ENCODE measurements at regions not wholly inside any gene's neighbourhood (a gene's known extent, or its start where the extent isn't known, plus 50 kb on each side); places are given as distances from the start of the nearest gene placed in this dataset.

GRCh38 chr12:94750864-94751263, 100.5 kb upstream of the TMCC3 start:
- Histone ChIP-seq H4K20me1 (ENCODE audit: insufficient read depth) (no peaks in the 10 kb centered on the region), H3K79me2 (ENCODE audit: insufficient read depth, low read length) (no peaks in the 10 kb centered on the region), H2AFZ (ENCODE audit: low read depth, low read length, poor library complexity, severe bottlenecking) (no peak overlapping the region), H3K27me3 (ENCODE audit: insufficient read depth, low read length) (no peaks in the 10 kb centered on the region), H3K36me3 (ENCODE audit: control insufficient read depth in 1 of 2, insufficient read depth in 2 of 2, low read length in 2 of 2) (no peaks in the 10 kb centered on the region), H3K27ac (ENCODE audit: low read depth, low read length) (no peak overlapping the region), H3K9ac (ENCODE audit: low read length) (no peak overlapping the region), H3K4me3 (replicated peaks in 1 of 2; ENCODE audit: low read depth in 1 of 2, low read length in 2 of 2) (no peak overlapping the region), H3K9me2 (ENCODE audit: insufficient read depth) (no peaks in the 10 kb centered on the region), H3K4me1 (ENCODE audit: control insufficient read depth in 1 of 2, insufficient read depth in 2 of 2, low read length in 2 of 2) (no peaks in the 10 kb centered on the region), H3K9me3 (ENCODE audit: control insufficient read depth in 1 of 2, insufficient read depth in 1 of 2, low read depth in 1 of 2, low read length in 2 of 2) (no peaks in the 10 kb centered on the region), H3K4me2 (ENCODE audit: low read length) (no peak overlapping the region)
- CTCF ChIA-PET, result no interaction called here
- ATAC-seq (no peak), DNase-seq (ENCODE audit: low read depth, low spot score) (no peak)
- intact Hi-C loops (cut with micrococcal nuclease), result no loop called here
- POLR2A ChIA-PET, result no interaction called here
- BruUV-seq (replicated peaks), result no TSS peak
- TF ChIP-seq MAX (IDR thresholded peaks at IDR 0.05) (no peak), REST (IDR thresholded peaks at IDR 0.05; ENCODE audit: low read depth) (no peak), EGR1 (IDR thresholded peaks at IDR 0.05; ENCODE audit: low read depth) (no peak), ZFX (IDR thresholded peaks at IDR 0.05) (no peak), ZNF274 (IDR thresholded peaks at IDR 0.05; ENCODE audit: low read depth, low read length) (no peak), ELF1 (IDR thresholded peaks at IDR 0.05; ENCODE audit: borderline replicate concordance, low read depth) (no peak), YY1 (IDR thresholded peaks at IDR 0.05; ENCODE audit: extremely low read depth, insufficient replicate concordance, low read depth, low read length) (no peak), FOSL1 (IDR thresholded peaks at IDR 0.05; ENCODE audit: low read depth) (no peak), CEBPB (IDR thresholded peaks at IDR 0.05; ENCODE audit: low read depth) (no peak), RAD21 (IDR thresholded peaks at IDR 0.05; ENCODE audit: low read depth) (no peak), SP1 (IDR thresholded peaks at IDR 0.05; ENCODE audit: low read depth) (no peak), JUND (IDR thresholded peaks at IDR 0.05) (no peak)
- RAD21 ChIA-PET (ENCODE audit: low non-redundant PET in 1 of 2, low total read pairs in 2 of 2, uncharacterized antibody in 2 of 2, unreplicated experiment in 2 of 2), result no interaction called here

Data from HCT116 (cell line).